ENCODE measurements at regions not wholly inside any gene's neighbourhood (a gene's known extent, or its start where the extent isn't known, plus 50 kb on each side); places are given as distances from the start of the nearest gene placed in this dataset.

GRCh38 chr18:53817976-53818950 lies 406.2 kb downstream of the MBD2 start:
- DNase-seq (ENCODE audit: low spot score), result no peak

- no peak for DNase-seq (ENCODE audit: low spot score)
These were observed 424.3 kb downstream of the MBD2 start for GRCh38 chr18:53800171-53800570.

- peak; percentile 8 for DNase-seq (ENCODE audit: low spot score)
These were observed 425.3 kb downstream of the MBD2 start for GRCh38 chr18:53799134-53799533.

GRCh38 chr18:53798516-53798915 lies 426.0 kb downstream of the MBD2 start:
- no peak for DNase-seq (ENCODE audit: low spot score)

GRCh38 chr18:53797998-53798495 lies 426.4 kb downstream of the MBD2 start:
- no peak for DNase-seq (ENCODE audit: low spot score)

- no peak for DNase-seq (ENCODE audit: low spot score)
These were observed 428.3 kb downstream of the MBD2 start for GRCh38 chr18:53796040-53796729.

GRCh38 chr18:53795610-53796009 lies 428.9 kb downstream of the MBD2 start:
- DNase-seq (ENCODE audit: low spot score), result no peak

GRCh38 chr18:53795061-53795460 lies 429.4 kb downstream of the MBD2 start:
- no peak for DNase-seq (ENCODE audit: low spot score)

GRCh38 chr18:53792762-53793161 lies 431.7 kb downstream of the MBD2 start:
- no peak for DNase-seq (ENCODE audit: low spot score)

GRCh38 chr18:53790786-53791185 lies 433.7 kb downstream of the MBD2 start:
- no peak for DNase-seq (ENCODE audit: low spot score)

- no peak for DNase-seq (ENCODE audit: low spot score)
These were observed 434.9 kb downstream of the MBD2 start for GRCh38 chr18:53789376-53790247.

- DNase-seq (ENCODE audit: low spot score), result no peak
These were observed 438.7 kb downstream of the MBD2 start for GRCh38 chr18:53785811-53786210.

- no peak for DNase-seq (ENCODE audit: low spot score)
These were observed 440.2 kb downstream of the MBD2 start for GRCh38 chr18:53784253-53784652.

- no peak for DNase-seq (ENCODE audit: low spot score)
These were observed 443.8 kb downstream of the MBD2 start for GRCh38 chr18:53780666-53781065.

GRCh38 chr18:53772293-53772692 lies 452.2 kb downstream of the MBD2 start:
- DNase-seq (ENCODE audit: low spot score), result no peak

- DNase-seq (ENCODE audit: low spot score), result no peak
These were observed 452.8 kb downstream of the MBD2 start for GRCh38 chr18:53771664-53772063.

- DNase-seq (ENCODE audit: low spot score), result no peak
These were observed 459.3 kb downstream of the MBD2 start for GRCh38 chr18:53765211-53765610.

- DNase-seq (ENCODE audit: low spot score), result no peak
These were observed 460.4 kb downstream of the MBD2 start for GRCh38 chr18:53764086-53764485.

GRCh38 chr18:53757328-53757727 lies 467.1 kb downstream of the MBD2 start:
- DNase-seq (ENCODE audit: low spot score), result no peak

GRCh38 chr18:53756610-53756972 lies 467.9 kb downstream of the MBD2 start:
- DNase-seq (ENCODE audit: low spot score), result no peak

- DNase-seq (ENCODE audit: low spot score), result no peak
These were observed 468.4 kb downstream of the MBD2 start for GRCh38 chr18:53755914-53756609.
